IMR-90 (cell line): ENCODE measurements at regions not wholly inside any gene's neighbourhood (a gene's known extent, or its start where the extent isn't known, plus 50 kb on each side); places are given as distances from the start of the nearest gene placed in this dataset.
A peak's percentile ranks its signal among the peaks of the same experiment; 100 is the strongest.

Source experiments
- ATAC-seq: fragments of 200-7000 bp; cut with Tn5 transposase; 2 replicates; pipeline ENCODE4 v1.9.1; 2020; ENCODE audit warnings: low read depth, mild to moderate bottlenecking, moderate library complexity
- BruUV-seq: library from RNA; stranded (reverse); fragments of 400-500 nt; replicated peaks from 2 replicates; lab custom pipeline; 2021; lab: Mats Ljungman, UMichigan
- CTCF ChIA-PET: fragments of 300-600 bp; formaldehyde crosslinking; extraction: SDS; loops from one replicate; lab custom pipeline; 2021; ENCODE audit warnings: antibody characterized with exemption; lab: Yijun Ruan, JAX
- POLR2A ChIA-PET: fragments of 300-600 bp; sonication (Branson Sonifier 250); formaldehyde crosslinking; loops from one replicate; lab custom pipeline; 2022; ENCODE audit warnings: antibody characterized with exemption; ENCODE audit not compliant: unreplicated experiment; lab: Charles Lee
- DNase-seq: peaks from one replicate; pipeline ENCODE4 v3.0.0; 2013
- H2AFZ ChIP-seq: replicated peaks from 2 replicates; pipeline ENCODE3; 2013; ENCODE audit warnings: low read length, mild to moderate bottlenecking; ENCODE audit not compliant: poor library complexity
- H2AK5ac ChIP-seq: 2 replicates; pipeline ENCODE4 v1.6.1; 2013; ENCODE audit warnings: low read depth, low read length, inconsistent platforms
- H2AK9ac ChIP-seq: replicated peaks from 2 replicates; pipeline ENCODE3; 2013; ENCODE audit warnings: mild to moderate bottlenecking, low read depth, low read length, moderate library complexity; ENCODE audit not compliant: poor library complexity
- H2BK120ac ChIP-seq: 2 replicates; pipeline ENCODE4 v1.6.1; 2013; ENCODE audit warnings: low read depth, low read length, inconsistent platforms
- H2BK15ac ChIP-seq: 3 replicates; pipeline ENCODE4 v1.6.1; 2013; ENCODE audit warnings: low read depth, low read length, inconsistent platforms
- H2BK20ac ChIP-seq: 2 replicates; pipeline ENCODE4 v1.6.1; 2013; ENCODE audit warnings: low read depth, mild to moderate bottlenecking, inconsistent platforms, low read length, moderate library complexity
- H2BK5ac ChIP-seq: 2 replicates; pipeline ENCODE4 v1.6.1; 2013; ENCODE audit warnings: mild to moderate bottlenecking, low read depth, low read length, inconsistent platforms; ENCODE audit not compliant: poor library complexity, severe bottlenecking
- H3K14ac ChIP-seq: replicated peaks from 2 replicates; pipeline ENCODE4 v1.6.1; 2013; ENCODE audit warnings: low read depth, low read length, inconsistent platforms
- H3K18ac ChIP-seq: 2 replicates; pipeline ENCODE4 v1.6.1; 2013; ENCODE audit warnings: low read depth, low read length, control low read depth
- H3K23ac ChIP-seq: 2 replicates; pipeline ENCODE4 v1.6.1; 2013; ENCODE audit warnings: low read depth, low read length, inconsistent platforms
- H3K27ac ChIP-seq: 2 replicates; pipeline ENCODE4 v1.5.1; 2013; ENCODE audit warnings: mild to moderate bottlenecking, control low read depth, low read length; ENCODE audit not compliant: insufficient read depth
- H3K27me3 ChIP-seq: 2 replicates; pipeline ENCODE4 v1.6.1; 2013; ENCODE audit warnings: low read length; ENCODE audit not compliant: control insufficient read depth, insufficient read depth
- H3K36me3 ChIP-seq: 2 replicates; pipeline ENCODE4 v1.6.1; 2013; ENCODE audit warnings: low read length, mixed read lengths; ENCODE audit not compliant: control insufficient read depth, insufficient read depth
- H3K4ac ChIP-seq: 2 replicates; pipeline ENCODE4 v1.6.1; 2013; ENCODE audit warnings: low read depth, low read length, inconsistent platforms
- H3K4me1 ChIP-seq: 2 replicates; pipeline ENCODE4 v1.6.1; 2013; ENCODE audit warnings: low read length, mixed read lengths; ENCODE audit not compliant: control insufficient read depth, insufficient read depth
- H3K4me2 ChIP-seq: 2 replicates; pipeline ENCODE4 v1.6.1; 2013; ENCODE audit warnings: low read depth, mild to moderate bottlenecking, control low read depth, low read length, moderate library complexity
- H3K4me3 ChIP-seq: 2 replicates; pipeline ENCODE4 v1.5.1; 2013; ENCODE audit warnings: low read depth, mild to moderate bottlenecking, control low read depth, low read length, moderate library complexity; ENCODE audit not compliant: insufficient read depth
- H3K56ac ChIP-seq: 2 replicates; pipeline ENCODE4 v1.6.1; 2013; ENCODE audit warnings: low read length, inconsistent platforms; ENCODE audit not compliant: insufficient read depth; ENCODE audit errors: extremely low read depth
- H3K79me1 ChIP-seq, 2 experiments: 2 replicates each; pipeline ENCODE4 v1.6.1; 2013; ENCODE audit warnings: low read length in 2 of 2, inconsistent platforms in 1 of 2, low read depth in 1 of 2
- H3K9ac ChIP-seq: 2 replicates; pipeline ENCODE4 v1.6.1; 2013; ENCODE audit warnings: low read depth, low read length, control low read depth
- H3K9me1 ChIP-seq: 2 replicates; pipeline ENCODE4 v1.6.1; 2013; ENCODE audit warnings: low read length, inconsistent platforms; ENCODE audit not compliant: insufficient read depth
- H3K9me3 ChIP-seq: 2 replicates; pipeline ENCODE4 v1.6.1; 2013; ENCODE audit warnings: low read length; ENCODE audit not compliant: control insufficient read depth, insufficient read depth
- H4K20me1 ChIP-seq: 2 replicates; pipeline ENCODE4 v1.6.1; 2013; ENCODE audit warnings: low read length, inconsistent platforms; ENCODE audit not compliant: insufficient read depth
- H4K5ac ChIP-seq: 2 replicates; pipeline ENCODE4 v1.6.1; 2013; ENCODE audit warnings: mild to moderate bottlenecking, low read depth, low read length, control low read depth
- H4K8ac ChIP-seq, 2 experiments: 2 replicates each; pipeline ENCODE4 v1.6.1; 2013; ENCODE audit warnings: low read depth in 2 of 2, low read length in 2 of 2, control low read depth in 1 of 2, inconsistent platforms in 1 of 2
- H4K91ac ChIP-seq: 2 replicates; pipeline ENCODE4 v1.6.1; 2013; ENCODE audit warnings: low read depth, low read length, inconsistent platforms; ENCODE audit not compliant: insufficient read depth
- CTCF ChIP-seq: conservative IDR thresholded peaks from 2 replicates; pipeline ENCODE4 v1.5.1; 2012; ENCODE audit warnings: mild to moderate bottlenecking, low read depth, low read length, improper control_type of control experiment
- FOS ChIP-seq: fragments of 150-350 bp; IDR thresholded peaks from 2 replicates; pipeline ENCODE4 v1.6.1; 2016; ENCODE audit warnings: low read depth, low read length
- MXI1 ChIP-seq: IDR thresholded peaks from 2 replicates; pipeline ENCODE4 v1.6.1; 2012; ENCODE audit warnings: low read depth, mild to moderate bottlenecking, low read length, moderate library complexity, borderline replicate concordance
- NFE2L2 ChIP-seq: fragments of 150-350 bp; IDR thresholded peaks from 2 replicates; pipeline ENCODE4 v1.6.1; 2016; ENCODE audit warnings: low read depth, mild to moderate bottlenecking, low read length
- POLR2A ChIP-seq: IDR thresholded peaks from 2 replicates; pipeline ENCODE4 v1.6.1; 2012; ENCODE audit warnings: mild to moderate bottlenecking, low read depth, low read length
- RAD21 ChIP-seq: IDR thresholded peaks from 2 replicates; pipeline ENCODE4 v1.6.1; 2012; ENCODE audit warnings: low read length, improper control_type of control experiment
- RCOR1 ChIP-seq: IDR thresholded peaks from 2 replicates; pipeline ENCODE4 v1.6.1; 2012; ENCODE audit warnings: mild to moderate bottlenecking, low read length, improper control_type of control experiment; ENCODE audit not compliant: insufficient replicate concordance
- USF2 ChIP-seq: fragments of 150-350 bp; IDR thresholded peaks from 2 replicates; pipeline ENCODE4 v1.6.1; 2017; ENCODE audit warnings: mild to moderate bottlenecking, antibody characterized with exemption, low read length, low read depth
- WGBS, 2 experiments: methylation state at CpG; one replicate each; pipeline versions ENCODE4 v1.1.5 to v1.1.7; 2013; ENCODE audit warnings: missing lambda C conversion rate in 2 of 2; ENCODE audit not compliant: insufficient read length in 1 of 2; ENCODE audit errors: extremely low coverage in 2 of 2; 5-methylcytosine and 5-hydroxymethylcytosine counted together
- dilution Hi-C: fragments of 300-500 bp; cut with HindIII; formaldehyde crosslinking; loops from one replicate; pipeline ENCODE4 v1.14.3; 2018; ENCODE audit warnings: low sequenced_read_pairs; ENCODE audit not compliant: unreplicated experiment
- in situ Hi-C: fragments of 300-500 bp; cut with MboI; formaldehyde crosslinking; loops from 3 replicates; pipeline ENCODE4 v1.14.3; 2019; ENCODE audit warnings: low sequenced_read_pairs, inconsistent platforms, mixed read lengths
- intact Hi-C: fragments of 100-400 bp; cut with micrococcal nuclease; formaldehyde crosslinking; loops from 2 replicates; pipeline ENCODE4 v1.10.0; 2022

- Histone ChIP-seq H3K9me1 (no peaks in the 10 kb centered on the region), H2AK9ac (no peak overlapping the region), H3K79me1 (no peaks in the 10 kb centered on the region), H2BK120ac (no peak overlapping the region), H3K27me3 (no peaks in the 10 kb centered on the region), H3K4me2 (no peak overlapping the region), H3K4me3 (no peak overlapping the region), H2AFZ (no peak overlapping the region), H3K56ac (no peak overlapping the region), H3K4me1 (no peaks in the 10 kb centered on the region), H3K9ac (no peak overlapping the region), H3K9me3 (no peaks in the 10 kb centered on the region), H2BK15ac (no peak overlapping the region), H3K18ac (no peak overlapping the region), H3K4ac (no peak overlapping the region), H2AK5ac (no peak overlapping the region), H4K8ac (no peak overlapping the region), H4K91ac (no peak overlapping the region), H3K36me3 (no peaks in the 10 kb centered on the region), H3K14ac (no peak overlapping the region), H3K23ac (no peak overlapping the region), H4K5ac (no peak overlapping the region), H4K20me1 (no peaks in the 10 kb centered on the region), H2BK5ac (no peak overlapping the region), H2BK20ac (no peak overlapping the region), H3K27ac (no peak overlapping the region)
- intact Hi-C loops, result no loop called here
- DNase-seq (no peak), ATAC-seq (no peak)
- ChIA-PET CTCF (no interaction called here), POLR2A (no interaction called here)
- in situ Hi-C loops, result no loop called here
- no CpG with 5 or more reads among the region's 2 CpGs for WGBS, 2 experiments
- TF ChIP-seq USF2, result no peak
- 0 out of 2 replicates have a peak, but pooled peaks have one; percentile 7 for TF ChIP-seq CTCF
- TF ChIP-seq MXI1, result no peak
- TF ChIP-seq RCOR1, result no peak
- no peak for TF ChIP-seq FOS
- TF ChIP-seq RAD21, result no peak
- no peak for TF ChIP-seq POLR2A
- TF ChIP-seq NFE2L2, result no peak
- dilution Hi-C loops, result no loop called here
- BruUV-seq, result no TSS peak
These were observed 947.7 kb upstream of the MAP3K7 start for GRCh38 chr6:91534614-91535013.
